Kidney (tissue), 13 donors: ENCODE measurements at regions not wholly inside any gene's neighbourhood (a gene's known extent, or its start where the extent isn't known, plus 50 kb on each side); places are given as distances from the start of the nearest gene placed in this dataset.

ENCODE experiments used
- DNase-seq, 5 donors: peaks; one replicate each; pipeline ENCODE4 v3.0.0-alpha.2; 2013 to 2020
- FAIRE-seq: peaks from 2 replicates; lab custom pipeline; 2012; peaks lifted over from hg19 to GRCh38; lab: Jason Lieb, UNC
- H3K27ac ChIP-seq, 2 donors: one replicate each; pipeline ENCODE4 v1.7.0; 2013; ENCODE audit warnings: low read depth in 2 of 2, low read length in 2 of 2, inconsistent platforms in 1 of 2
- H3K27me3 ChIP-seq: one replicate; pipeline ENCODE4 v1.7.1; 2013; ENCODE audit warnings: low read length, inconsistent platforms; ENCODE audit not compliant: control insufficient read depth, insufficient read depth
- H3K36me3 ChIP-seq, 3 donors: one replicate each; pipeline versions ENCODE4 v1.7.0 to v1.7.1; 2013; ENCODE audit warnings: low read length in 3 of 3, control low read depth in 1 of 3, inconsistent platforms in 1 of 3; ENCODE audit not compliant: insufficient read depth in 3 of 3, control insufficient read depth in 2 of 3
- H3K4me1 ChIP-seq, 3 donors: one replicate each; pipeline versions ENCODE4 v1.7.0 to v1.7.1; 2013; ENCODE audit warnings: low read length in 3 of 3, inconsistent platforms in 1 of 3, low read depth in 1 of 3; ENCODE audit not compliant: control insufficient read depth in 2 of 3, insufficient read depth in 2 of 3
- H3K4me3 ChIP-seq, 3 donors: one replicate each; pipeline versions ENCODE4 v1.7.0 to v1.8.1; 2013; ENCODE audit warnings: low read length in 3 of 3, control low read depth in 1 of 3, inconsistent platforms in 1 of 3
- H3K9ac ChIP-seq, 3 donors: one replicate each; pipeline versions ENCODE4 v1.7.0 to v1.7.1; 2013; ENCODE audit warnings: low read length in 3 of 3, control low read depth in 1 of 3, inconsistent platforms in 1 of 3
- H3K9me3 ChIP-seq, 3 donors: one replicate each; pipeline versions ENCODE4 v1.7.0 to v1.7.1; 2013; ENCODE audit warnings: low read length in 3 of 3, control low read depth in 1 of 3, inconsistent platforms in 1 of 3; ENCODE audit not compliant: control insufficient read depth in 2 of 3, insufficient read depth in 1 of 3
- CTCF ChIP-seq: IDR thresholded peaks from 3 replicates; pipeline ENCODE4 v1.5.1; 2012; ENCODE audit warnings: mild to moderate bottlenecking, moderate library complexity, borderline replicate concordance; ENCODE audit not compliant: insufficient read depth; ENCODE audit errors: extremely low read depth
- intact Hi-C: fragments of 100-400 bp; cut with DNase I; formaldehyde crosslinking; loops from one replicate; pipeline ENCODE4 v1.11.1; 2022
- donor health status: control.
- donor health status: control.
- donor health status: control.
- donor health status: control.
- donor health status: control.
- donor health status: DM: yes; HTN: yes; CAD: no.
- donor health status: Normal renal cell carcinoma (clear cell type).

GRCh38 chr9:4362281-4362680 lies 62.4 kb upstream of the GLIS3 start:
- no peak for FAIRE-seq
- Histone ChIP-seq H3K9me3 (no peaks in the 10 kb centered on the region), H3K4me3 (no peak overlapping the region), H3K4me1 (peaks cover 0 to 3% (median 0%) of the 10 kb centered on the region in 3 donors), H3K36me3 (no peaks in the 10 kb centered on the region), H3K9ac (no peak overlapping the region), H3K27me3 (no peaks in the 10 kb centered on the region), H3K27ac (no peak overlapping the region)
- TF ChIP-seq CTCF: no peak
- intact Hi-C loops: no loop called here
- no peak for DNase-seq

GRCh38 chr9:4359016-4359415 lies 59.1 kb upstream of the GLIS3 start:
- TF ChIP-seq CTCF: no peak
- Histone ChIP-seq H3K4me1 (peaks cover 0 to 3% (median 0%) of the 10 kb centered on the region in 3 donors), H3K27ac (no peak overlapping the region), H3K36me3 (no peaks in the 10 kb centered on the region), H3K9ac (no peak overlapping the region), H3K27me3 (no peaks in the 10 kb centered on the region), H3K4me3 (no peak overlapping the region), H3K9me3 (no peaks in the 10 kb centered on the region)
- intact Hi-C loops: no loop called here
- DNase-seq (no peak), FAIRE-seq (no peak)

- no peak overlapping the region for H3K4me3 ChIP-seq
- peaks cover 0 to 3% (median 3%) of the 10 kb centered on the region in 3 donors for H3K4me1 ChIP-seq
- FAIRE-seq: no peak
- no peaks in the 10 kb centered on the region for H3K27me3 ChIP-seq
- H3K9ac ChIP-seq: no peak overlapping the region
- H3K9me3 ChIP-seq: no peaks in the 10 kb centered on the region
- no peak overlapping the region for H3K27ac ChIP-seq
- intact Hi-C loops: no loop called here
- no peak for TF ChIP-seq CTCF
- no peaks in the 10 kb centered on the region for H3K36me3 ChIP-seq
- no peak for DNase-seq
These were observed 58.1 kb upstream of the GLIS3 start for GRCh38 chr9:4357929-4358328.

GRCh38 chr9:4356306-4356705 lies 56.4 kb upstream of the GLIS3 start:
- TF ChIP-seq CTCF: no peak
- FAIRE-seq (no peak), DNase-seq (no peak)
- H3K4me1 ChIP-seq: peaks cover 0 to 12% (median 3%) of the 10 kb centered on the region in 3 donors
- no peak overlapping the region for H3K9ac ChIP-seq
- H3K36me3 ChIP-seq: no peaks in the 10 kb centered on the region
- intact Hi-C loops: no loop called here
- H3K9me3 ChIP-seq: no peaks in the 10 kb centered on the region
- H3K27ac ChIP-seq: no peak overlapping the region
- no peak overlapping the region for H3K4me3 ChIP-seq
- no peaks in the 10 kb centered on the region for H3K27me3 ChIP-seq
